MM.1S (cell line): ENCODE measurements at regions not wholly inside any gene's neighbourhood (a gene's known extent, or its start where the extent isn't known, plus 50 kb on each side); places are given as distances from the start of the nearest gene placed in this dataset.

ENCODE experiments used
- EZH2phosphoT487 ChIP-seq: fragments of 300-600 bp; sonication (generic); IDR thresholded peaks from 2 replicates; pipeline ENCODE4 v1.6.1; 2018; ENCODE audit warnings: antibody characterized with exemption, low read length
- TF ChIP-seq, protein P1 (sequence below): fragments of 300-600 bp; sonication (generic); IDR thresholded peaks from 2 replicates; pipeline ENCODE4 v1.5.1; 2016; ENCODE audit warnings: antibody characterized with exemption, low read length, mixed read lengths

DNA sequence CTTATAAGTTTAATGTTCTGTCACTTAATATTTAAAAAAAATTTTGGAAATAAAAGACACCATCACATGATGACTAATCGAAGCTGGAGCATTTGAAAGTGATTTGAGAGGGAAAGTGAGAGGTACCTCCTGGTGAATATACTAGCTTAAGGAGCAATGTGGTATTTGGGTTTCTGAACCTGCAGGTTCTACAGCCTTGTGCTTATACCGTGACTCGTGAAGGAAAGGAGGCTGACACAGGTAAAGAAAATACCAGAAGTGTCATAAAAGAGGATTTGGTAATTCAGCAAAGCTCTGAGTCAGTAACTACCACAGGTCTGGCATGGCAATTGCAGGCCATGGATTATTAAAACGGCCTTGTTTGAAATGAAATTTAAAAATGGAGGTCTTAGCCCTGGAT, 151.0 kb downstream of the SLC38A4 start:
- TF ChIP-seq, protein P1, sequence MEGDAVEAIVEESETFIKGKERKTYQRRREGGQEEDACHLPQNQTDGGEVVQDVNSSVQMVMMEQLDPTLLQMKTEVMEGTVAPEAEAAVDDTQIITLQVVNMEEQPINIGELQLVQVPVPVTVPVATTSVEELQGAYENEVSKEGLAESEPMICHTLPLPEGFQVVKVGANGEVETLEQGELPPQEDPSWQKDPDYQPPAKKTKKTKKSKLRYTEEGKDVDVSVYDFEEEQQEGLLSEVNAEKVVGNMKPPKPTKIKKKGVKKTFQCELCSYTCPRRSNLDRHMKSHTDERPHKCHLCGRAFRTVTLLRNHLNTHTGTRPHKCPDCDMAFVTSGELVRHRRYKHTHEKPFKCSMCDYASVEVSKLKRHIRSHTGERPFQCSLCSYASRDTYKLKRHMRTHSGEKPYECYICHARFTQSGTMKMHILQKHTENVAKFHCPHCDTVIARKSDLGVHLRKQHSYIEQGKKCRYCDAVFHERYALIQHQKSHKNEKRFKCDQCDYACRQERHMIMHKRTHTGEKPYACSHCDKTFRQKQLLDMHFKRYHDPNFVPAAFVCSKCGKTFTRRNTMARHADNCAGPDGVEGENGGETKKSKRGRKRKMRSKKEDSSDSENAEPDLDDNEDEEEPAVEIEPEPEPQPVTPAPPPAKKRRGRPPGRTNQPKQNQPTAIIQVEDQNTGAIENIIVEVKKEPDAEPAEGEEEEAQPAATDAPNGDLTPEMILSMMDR, result no peak
- TF ChIP-seq EZH2phosphoT487, result no peak
